ENCODE measurements at regions not wholly inside any gene's neighbourhood (a gene's known extent, or its start where the extent isn't known, plus 50 kb on each side); places are given as distances from the start of the nearest gene placed in this dataset.
"Not testable (repeated sequence)": the region's sequence is repeated elsewhere in the genome, so short reads cannot be mapped to it uniquely, and the experiment has no call there.

GRCh38 chr6:8832695-8833094 is 397.4 kb upstream of the SLC35B3 start:
- intact Hi-C loops (cut with DNase I); DNase-seq; ATAC-seq: not testable (repeated sequence)

DNA sequence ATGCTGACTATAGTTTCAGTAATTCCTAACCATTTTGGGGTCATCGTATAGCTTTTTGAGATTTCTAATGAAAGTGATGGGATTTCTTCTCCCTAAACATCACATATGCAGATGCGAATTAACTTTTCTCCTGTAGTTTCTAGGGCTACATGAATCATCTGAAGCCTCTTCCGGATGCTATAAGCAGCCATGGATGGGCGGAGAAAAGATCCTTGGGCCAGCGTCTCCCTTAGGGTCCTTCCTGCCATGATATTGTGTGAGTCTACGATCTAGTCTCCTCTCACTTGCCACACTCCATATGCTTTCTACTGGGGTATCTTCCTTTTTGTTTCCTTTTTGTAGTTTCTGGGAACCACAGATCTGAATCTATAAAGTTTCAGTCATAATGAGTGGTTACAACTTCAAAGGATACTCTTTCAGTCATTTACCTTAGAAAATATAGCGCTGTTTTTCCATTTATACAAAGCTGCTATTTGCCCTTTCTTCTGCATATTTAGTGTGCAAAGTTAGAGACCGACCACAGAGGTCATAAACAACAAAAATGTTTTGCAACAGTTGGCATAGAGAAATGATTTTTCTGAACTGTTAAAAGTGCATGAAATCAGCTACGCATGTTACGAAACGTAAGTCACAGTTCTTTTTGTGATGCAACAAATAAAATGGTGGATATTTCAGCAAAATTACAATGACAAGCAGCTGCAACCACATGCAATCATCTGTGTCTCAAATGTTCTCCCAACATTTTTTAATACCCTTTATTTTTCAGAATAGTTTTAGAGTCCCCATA is 396.2 kb upstream of the SLC35B3 start:
- ATAC-seq (no peak), DNase-seq (no peak)
- intact Hi-C loops (cut with DNase I): no loop called here

DNA sequence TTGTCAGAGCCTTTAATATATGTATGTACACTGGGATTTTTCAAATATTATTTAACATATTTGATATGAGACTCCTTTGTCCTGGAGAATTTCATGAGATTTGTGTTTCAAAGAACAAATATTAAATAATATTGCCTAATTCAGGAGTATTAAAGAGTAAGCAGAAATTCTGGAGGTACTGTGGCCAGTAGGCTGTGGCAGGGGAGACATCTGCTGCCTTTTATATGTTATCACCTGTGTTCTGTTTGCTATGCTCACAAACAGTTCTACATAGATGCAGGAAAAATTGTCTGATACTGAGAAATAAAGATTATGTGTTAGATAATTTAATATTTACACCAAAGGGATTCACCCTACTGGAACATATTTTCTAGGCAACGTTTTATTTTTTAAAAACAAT is 395.4 kb upstream of the SLC35B3 start:
- no peak for DNase-seq
- no peak for ATAC-seq
- intact Hi-C loops (cut with DNase I): no loop called here

DNA sequence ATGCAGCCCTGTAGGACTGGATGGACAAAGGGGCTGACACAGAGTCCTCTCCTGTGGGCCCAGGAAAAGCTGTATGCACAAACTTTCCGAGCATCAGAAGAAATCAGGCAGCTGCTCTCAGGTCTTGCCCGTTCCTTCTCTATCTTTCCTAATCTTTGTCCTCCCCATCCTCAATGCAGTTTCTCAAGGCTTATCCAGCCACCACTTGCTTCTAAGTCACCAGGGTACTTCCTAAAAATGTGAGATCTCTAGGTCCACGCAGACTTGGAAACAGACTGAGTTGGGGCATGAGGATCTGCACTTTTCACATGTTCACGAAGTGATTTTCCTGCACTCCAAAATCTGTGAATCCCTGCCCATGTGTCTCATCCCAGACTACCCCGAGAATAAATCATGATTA is 394.5 kb upstream of the SLC35B3 start:
- DNase-seq: no peak
- intact Hi-C loops (cut with DNase I): no loop called here
- ATAC-seq: no peak

DNA sequence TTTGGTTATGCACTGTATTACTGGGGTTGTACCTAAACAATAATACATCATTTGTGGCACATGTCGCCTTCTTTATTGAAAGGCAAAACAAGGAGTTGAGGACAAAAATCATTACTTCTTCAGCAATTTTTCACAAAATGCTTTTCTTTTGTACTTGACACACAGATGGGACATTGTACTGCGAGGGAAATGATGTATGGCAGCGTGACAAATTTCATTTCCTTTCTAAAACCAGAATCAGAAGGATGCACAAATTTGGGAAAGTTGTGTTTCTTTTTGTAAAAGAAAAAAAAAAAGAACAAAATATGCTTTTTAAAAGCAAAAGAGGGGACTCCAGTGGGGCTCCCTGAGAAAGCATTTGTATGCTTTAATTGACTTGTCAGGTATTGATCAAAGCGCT is 394.0 kb upstream of the SLC35B3 start:
- intact Hi-C loops (cut with DNase I): no loop called here
- ATAC-seq: no peak
- DNase-seq: no peak

DNA sequence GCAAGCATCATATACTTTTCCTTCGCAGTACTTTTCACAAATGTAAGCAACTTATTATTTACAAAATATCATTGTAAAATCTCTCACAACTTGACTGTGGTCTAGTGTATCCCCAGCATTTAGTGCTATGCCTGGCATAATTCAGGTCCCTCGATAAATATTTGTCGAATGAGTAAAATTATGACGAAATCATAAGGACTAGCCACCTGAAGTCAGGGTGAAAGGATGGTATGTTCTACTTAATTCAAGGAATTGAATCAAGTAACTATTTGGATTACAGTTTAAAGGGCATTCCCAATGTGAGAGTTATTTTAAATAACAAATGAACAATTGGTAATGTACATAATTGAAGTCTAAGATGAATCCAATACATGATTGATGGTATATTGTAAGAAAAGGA is 393.0 kb upstream of the SLC35B3 start:
- no peak for ATAC-seq
- DNase-seq: no peak
- intact Hi-C loops (cut with DNase I): no loop called here

GRCh38 chr6:8825726-8826125 is 390.4 kb upstream of the SLC35B3 start:
- intact Hi-C loops (cut with DNase I): no loop called here
- ATAC-seq (no peak), DNase-seq (no peak)

- ATAC-seq (no peak), DNase-seq (no peak)
- intact Hi-C loops (cut with DNase I): no loop called here
Observed at GRCh38 chr6:8821981-8822381, 386.6 kb upstream of the SLC35B3 start.

- intact Hi-C loops (cut with DNase I): no loop called here
- DNase-seq: no peak
- ATAC-seq: no peak
Observed at GRCh38 chr6:8820313-8820712, 385.0 kb upstream of the SLC35B3 start.

GRCh38 chr6:8819446-8819845 is 384.1 kb upstream of the SLC35B3 start:
- ATAC-seq (no peak), DNase-seq (no peak)
- intact Hi-C loops (cut with DNase I): no loop called here

GRCh38 chr6:8814440-8815000 is 379.2 kb upstream of the SLC35B3 start:
- ATAC-seq (no peak), DNase-seq (no peak)
- intact Hi-C loops (cut with DNase I): no loop called here

GRCh38 chr6:8810325-8810724 is 375.0 kb upstream of the SLC35B3 start:
- intact Hi-C loops (cut with DNase I): no loop called here
- no peak for ATAC-seq
- no peak for DNase-seq

DNA sequence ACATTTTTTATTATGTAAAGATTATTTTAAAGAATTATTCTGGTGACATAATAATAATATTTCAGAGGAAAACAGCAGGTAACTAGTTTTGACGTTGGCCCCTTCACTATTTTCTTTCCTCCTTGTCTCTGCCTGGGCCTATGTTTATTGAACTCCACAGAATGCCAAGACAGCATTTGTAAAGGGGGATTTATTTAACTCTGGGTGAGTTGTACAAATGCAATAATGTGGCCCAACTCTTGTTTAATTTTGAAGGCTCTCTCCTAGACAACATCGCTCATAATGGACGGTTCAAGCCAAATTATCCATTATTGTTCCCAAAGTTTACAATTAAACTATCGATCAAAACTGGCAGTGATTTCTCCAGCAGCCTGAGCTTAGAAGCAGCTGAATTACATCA is 374.3 kb upstream of the SLC35B3 start:
- intact Hi-C loops (cut with DNase I): no loop called here
- no peak for DNase-seq
- ATAC-seq: no peak

DNA sequence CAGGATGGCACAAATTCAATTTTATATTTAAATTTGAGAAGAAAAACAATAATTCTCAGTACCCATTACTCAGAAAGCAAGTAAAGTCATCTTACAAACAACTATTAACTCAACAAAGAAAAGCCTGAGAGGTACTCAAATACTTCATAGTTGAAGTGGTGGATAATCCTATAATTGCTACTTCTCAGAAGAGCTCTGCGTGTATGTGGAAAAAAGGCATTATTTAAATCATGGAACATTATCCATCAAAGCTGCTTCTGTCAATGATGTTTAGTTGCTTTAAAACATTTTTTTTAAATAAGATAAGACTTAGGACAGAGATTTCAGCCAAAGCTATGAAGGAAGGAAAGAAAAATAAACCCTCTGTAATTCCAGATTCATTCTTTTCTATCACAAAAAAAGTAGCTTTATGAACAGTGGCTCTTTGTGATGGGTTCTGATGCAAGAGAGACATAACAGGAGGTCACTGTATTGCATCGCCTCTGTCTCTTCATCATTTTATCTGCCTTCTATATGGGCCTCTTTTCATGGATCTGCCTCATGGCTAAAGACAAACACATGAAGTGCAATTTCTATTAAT is 367.9 kb upstream of the SLC35B3 start:
- intact Hi-C loops (cut with DNase I): no loop called here
- ATAC-seq (no peak), DNase-seq (no peak)

DNA sequence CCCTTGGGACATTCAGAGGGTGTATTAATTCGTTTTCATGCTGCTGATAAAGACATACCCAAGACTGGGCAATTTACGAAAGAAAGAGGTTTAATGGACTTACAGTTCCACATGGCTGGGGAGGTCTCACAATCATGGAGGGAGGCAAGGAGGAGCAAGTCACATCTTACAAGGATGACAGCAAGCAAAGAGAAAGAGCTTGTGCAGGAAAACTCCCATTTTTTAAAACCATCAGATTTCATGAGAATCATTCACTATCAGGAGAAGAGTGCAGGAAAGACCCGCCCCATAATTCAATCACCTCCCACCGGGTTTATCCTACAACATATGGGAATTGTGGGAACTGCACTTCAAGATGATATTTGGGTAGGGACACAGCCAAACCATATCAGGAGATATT is 367.1 kb upstream of the SLC35B3 start:
- intact Hi-C loops (cut with DNase I); DNase-seq; ATAC-seq: not testable (repeated sequence)

GRCh38 chr6:8794420-8794819 is 359.1 kb upstream of the SLC35B3 start:
- no peak for ATAC-seq
- intact Hi-C loops (cut with DNase I): no loop called here
- DNase-seq: no peak

- DNase-seq: no peak
- ATAC-seq: no peak
- intact Hi-C loops (cut with DNase I): no loop called here
Observed at GRCh38 chr6:8789878-8790277, 354.5 kb upstream of the SLC35B3 start.

- DNase-seq (no peak), ATAC-seq (no peak)
- intact Hi-C loops (cut with DNase I): no loop called here
Observed at GRCh38 chr6:8785223-8785622, 349.9 kb upstream of the SLC35B3 start.

DNA sequence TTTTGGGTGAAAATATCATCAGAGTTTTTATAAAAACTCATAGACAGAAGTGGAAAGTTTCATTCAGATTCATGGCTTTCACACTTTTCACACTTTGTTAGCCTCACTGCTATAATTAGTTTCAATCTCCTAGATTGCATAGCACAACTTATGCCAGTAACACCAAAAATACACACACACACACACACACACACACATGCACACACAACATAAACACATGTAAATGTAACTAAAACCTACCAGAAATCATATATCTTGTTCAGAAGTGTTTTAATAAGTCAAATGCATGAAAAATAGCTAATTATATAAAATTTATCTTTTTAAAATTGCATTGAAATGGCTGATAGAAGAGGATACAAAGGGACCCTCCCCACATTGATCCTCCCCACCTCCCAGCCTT is 347.8 kb upstream of the SLC35B3 start:
- ATAC-seq (no peak), DNase-seq (no peak)
- intact Hi-C loops (cut with DNase I): no loop called here

- ATAC-seq: no peak
Observed at GRCh38 chr6:8780653-8781052, 345.3 kb upstream of the SLC35B3 start.

DNA sequence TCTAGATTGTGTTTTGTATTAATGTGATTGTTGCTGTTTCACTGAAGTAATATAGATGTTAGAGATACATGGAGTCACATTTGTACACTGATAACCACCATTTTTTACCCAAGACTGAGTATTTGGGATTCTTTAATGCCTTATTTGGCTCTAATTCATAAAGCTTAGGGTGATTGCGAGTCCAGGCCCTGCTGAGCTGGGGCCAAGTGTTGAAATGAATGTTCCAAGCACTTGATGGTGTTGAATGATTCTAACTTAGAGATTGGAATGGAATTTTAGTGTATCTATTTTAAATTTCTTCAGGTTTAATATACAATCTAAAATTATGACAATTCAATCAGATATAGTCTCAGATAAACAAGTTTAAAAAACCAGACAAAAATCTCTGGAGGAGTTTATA is 329.4 kb upstream of the SLC35B3 start:
- ATAC-seq (no peak), DNase-seq (no peak)
- intact Hi-C loops (cut with DNase I): no loop called here

More at GRCh38 chr6:8780653-8781052, 345.3 kb upstream of the SLC35B3 start:
- intact Hi-C loops (cut with DNase I): no loop called here
- no peak for DNase-seq

All from left cardiac atrium (tissue), 4 donors.